ELR (cell line): ENCODE measurements at regions not wholly inside any gene's neighbourhood (a gene's known extent, or its start where the extent isn't known, plus 50 kb on each side); places are given as distances from the start of the nearest gene placed in this dataset.
"Not testable (repeated sequence)": the region's sequence is repeated elsewhere in the genome, so short reads cannot be mapped to it uniquely, and the experiment has no call there.

Experiments
- DNase-seq: peaks from one replicate; pipeline ENCODE4 v3.0.0-alpha.2; 2015; ENCODE audit warnings: low read depth

GRCh38 chr18:43982582-43982981, 698.1 kb upstream of the SETBP1 start:
- no peak for DNase-seq

- DNase-seq: not testable (repeated sequence)
Measured at GRCh38 chr18:43987061-43987460, 693.6 kb upstream of the SETBP1 start.

- no peak for DNase-seq
Measured at GRCh38 chr18:43992741-43993140, 687.9 kb upstream of the SETBP1 start.

GRCh38 chr18:43994381-43994780, 686.3 kb upstream of the SETBP1 start:
- no peak for DNase-seq

GRCh38 chr18:44013871-44014270, 666.8 kb upstream of the SETBP1 start:
- no peak for DNase-seq

GRCh38 chr18:44025421-44025820, 655.3 kb upstream of the SETBP1 start:
- DNase-seq: no peak

GRCh38 chr18:44028109-44028508, 652.6 kb upstream of the SETBP1 start:
- no peak for DNase-seq

- DNase-seq: no peak
Measured at GRCh38 chr18:44031063-44031462, 649.6 kb upstream of the SETBP1 start.

- no peak for DNase-seq
Measured at GRCh38 chr18:44033144-44033701, 647.5 kb upstream of the SETBP1 start.

GRCh38 chr18:44035554-44035953, 645.1 kb upstream of the SETBP1 start:
- no peak for DNase-seq

- no peak for DNase-seq
Measured at GRCh38 chr18:44036501-44036900, 644.2 kb upstream of the SETBP1 start.

- no peak for DNase-seq
Measured at GRCh38 chr18:44039216-44039615, 641.5 kb upstream of the SETBP1 start.

GRCh38 chr18:44039826-44040225, 640.9 kb upstream of the SETBP1 start:
- no peak for DNase-seq

- no peak for DNase-seq
Measured at GRCh38 chr18:44041553-44041952, 639.1 kb upstream of the SETBP1 start.

- no peak for DNase-seq
Measured at GRCh38 chr18:44041961-44042360, 638.7 kb upstream of the SETBP1 start.

- DNase-seq: no peak
Measured at GRCh38 chr18:44046376-44046975, 634.2 kb upstream of the SETBP1 start.

- DNase-seq: no peak
Measured at GRCh38 chr18:44047585-44047984, 633.1 kb upstream of the SETBP1 start.

GRCh38 chr18:44048435-44048834, 632.3 kb upstream of the SETBP1 start:
- DNase-seq: no peak

- no peak for DNase-seq
Measured at GRCh38 chr18:44048846-44049245, 631.8 kb upstream of the SETBP1 start.

GRCh38 chr18:44051026-44051425, 629.7 kb upstream of the SETBP1 start:
- no peak for DNase-seq

- DNase-seq: no peak
Measured at GRCh38 chr18:44054514-44054913, 626.2 kb upstream of the SETBP1 start.

- no peak for DNase-seq
Measured at GRCh38 chr18:44060197-44060596, 620.5 kb upstream of the SETBP1 start.

- DNase-seq: no peak
Measured at GRCh38 chr18:44061438-44061837, 619.2 kb upstream of the SETBP1 start.

GRCh38 chr18:44062345-44062744, 618.3 kb upstream of the SETBP1 start:
- no peak for DNase-seq
